NCI-H2227 (cell line): ENCODE measurements at regions not wholly inside any gene's neighbourhood (a gene's known extent, or its start where the extent isn't known, plus 50 kb on each side); places are given as distances from the start of the nearest gene placed in this dataset.

Source experiments
- DNase-seq: peaks from one replicate; lab custom pipeline; 2025; ENCODE audit not compliant: unreplicated experiment; lab: John Stamatoyannopoulos, UW

DNA sequence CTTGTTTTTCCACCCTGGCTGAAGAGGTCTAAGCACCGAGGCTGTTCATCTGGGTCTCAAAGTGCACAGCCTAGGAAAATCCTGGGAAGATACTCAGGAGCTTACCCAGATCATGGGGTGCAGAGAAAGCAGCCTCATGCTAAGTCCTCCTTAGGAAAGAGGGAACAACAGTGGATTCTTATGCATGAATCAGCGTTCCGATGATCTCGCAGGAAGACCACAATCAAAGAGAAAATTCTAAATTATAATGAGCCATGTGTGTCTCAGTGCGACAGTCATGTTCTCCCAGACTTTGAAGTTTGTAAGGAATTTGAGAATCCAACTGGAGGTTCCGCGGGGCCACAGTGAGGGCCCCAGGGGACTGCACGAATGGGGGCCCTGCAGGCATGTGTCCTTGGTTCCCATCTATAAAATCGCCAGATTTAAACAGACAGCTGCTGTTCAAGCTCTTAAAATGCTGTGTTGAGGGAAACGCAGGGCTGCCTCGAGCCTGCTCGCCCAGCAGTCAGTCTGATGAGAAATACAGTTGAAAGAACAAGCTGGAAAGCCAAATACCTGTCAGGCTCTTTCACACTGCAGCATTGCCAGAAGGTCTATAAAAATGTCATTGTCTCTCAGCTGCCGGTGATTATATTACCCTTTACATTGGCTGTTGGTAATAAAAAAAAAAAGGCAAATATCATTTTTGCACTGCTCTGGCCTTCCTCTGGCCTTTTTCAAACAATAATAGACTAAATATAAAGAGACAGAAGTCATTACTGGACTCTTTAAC, 152.1 kb downstream of the PMP22 start:
- DNase-seq, result no peak

GRCh38 chr17:15109608-15110007, 155.5 kb downstream of the PMP22 start:
- no peak for DNase-seq

- no peak for DNase-seq
Observed at GRCh38 chr17:15108992-15109391, 156.1 kb downstream of the PMP22 start.

DNA sequence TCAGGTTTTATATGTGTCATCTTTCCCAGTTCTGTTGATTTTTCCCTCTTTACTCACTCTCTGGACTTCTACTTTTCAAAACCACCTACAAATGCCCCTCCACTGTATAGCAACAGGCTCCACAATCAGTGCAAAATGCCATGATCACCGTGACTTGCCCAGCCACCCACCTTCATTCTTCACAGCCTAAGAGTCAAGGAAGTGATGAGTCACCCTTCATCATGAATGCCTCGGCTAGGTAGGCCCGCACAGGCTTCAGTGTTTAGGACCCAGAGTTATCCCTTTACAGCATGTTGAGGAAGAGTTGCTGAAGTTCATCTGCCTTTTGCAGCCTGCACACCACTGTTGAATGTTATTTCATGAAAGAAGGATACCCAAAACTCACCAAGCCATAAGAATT, 158.6 kb downstream of the PMP22 start:
- no peak for DNase-seq

DNA sequence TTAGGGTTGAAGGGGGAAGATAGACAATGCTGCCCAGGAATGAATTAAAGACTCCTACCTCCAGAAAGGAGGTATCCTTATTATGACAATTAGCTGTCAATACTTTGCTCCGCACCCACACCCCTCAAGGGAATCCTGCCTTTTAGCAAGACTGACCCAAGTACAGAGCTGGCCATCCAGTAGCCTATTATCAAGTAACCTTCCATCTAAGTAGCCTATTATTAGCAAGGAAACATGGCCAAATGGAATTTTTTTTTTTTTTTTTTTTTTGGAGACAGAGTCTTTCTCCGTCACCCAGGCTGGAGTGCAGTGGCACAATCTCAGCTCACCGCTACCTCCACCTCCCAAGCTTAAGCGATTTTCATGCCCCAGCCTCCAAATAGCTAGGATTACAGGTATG, 161.3 kb downstream of the PMP22 start:
- DNase-seq, result no peak

DNA sequence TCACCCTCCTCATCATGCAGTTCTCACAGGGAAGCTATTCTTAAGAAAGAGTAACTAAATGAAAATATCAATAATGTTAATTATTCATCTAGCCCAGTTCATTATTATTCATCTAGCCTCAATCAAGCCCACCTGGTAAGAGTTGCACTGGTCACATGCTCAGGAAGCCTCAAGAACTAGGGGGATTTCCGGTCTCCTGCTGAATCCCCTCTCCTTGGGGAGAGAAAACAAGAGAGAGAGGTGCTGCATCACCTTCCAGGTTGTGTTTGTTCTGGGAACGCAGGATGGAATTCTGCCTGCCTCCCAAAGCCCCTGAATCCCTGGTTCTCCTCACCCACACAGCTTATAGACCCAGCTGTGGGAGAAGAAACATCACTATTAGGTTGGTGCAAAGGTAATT, 164.0 kb downstream of the PMP22 start:
- no peak for DNase-seq

DNA sequence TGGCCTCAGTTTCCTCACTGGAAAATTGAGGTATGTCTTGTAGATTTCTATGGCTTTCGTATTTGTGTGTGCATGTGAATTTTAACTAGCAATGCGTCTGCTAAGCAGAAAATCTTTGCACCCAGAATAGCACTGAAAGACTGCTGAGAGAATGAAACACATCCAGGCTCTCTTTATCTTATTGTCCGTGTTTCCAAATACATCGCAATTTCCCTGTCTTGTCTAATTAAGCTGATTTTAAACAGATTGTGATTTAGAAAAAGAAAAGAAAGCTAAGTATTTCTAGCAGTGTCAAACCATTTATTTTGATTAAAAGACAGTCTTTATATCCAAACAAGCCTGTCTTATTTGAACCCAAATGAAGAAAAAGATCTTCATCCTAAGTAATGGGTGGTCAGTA, 168.6 kb downstream of the PMP22 start:
- no peak for DNase-seq

GRCh38 chr17:15095935-15096334, 169.2 kb downstream of the PMP22 start:
- DNase-seq, result no peak

- no peak for DNase-seq
Observed at GRCh38 chr17:15092762-15093161, 172.4 kb downstream of the PMP22 start.

DNA sequence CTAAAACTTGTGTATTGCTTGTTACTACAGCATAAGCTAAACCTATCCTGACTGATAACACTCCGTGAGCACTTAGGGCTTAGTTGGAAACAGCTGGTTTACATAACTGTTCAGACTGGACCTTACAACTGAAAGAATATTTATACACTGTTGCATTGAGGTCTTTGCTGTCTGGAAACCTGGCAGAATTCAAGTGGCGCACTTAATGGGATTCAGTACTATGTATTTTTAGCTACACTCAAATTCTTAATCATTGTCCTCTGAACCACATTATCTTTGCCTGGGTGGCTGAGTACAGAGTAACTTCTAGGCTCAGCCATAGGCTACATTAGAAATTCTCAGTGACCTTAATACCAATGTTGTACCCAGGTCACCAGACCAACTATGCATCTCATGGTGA, 172.9 kb downstream of the PMP22 start:
- DNase-seq, result no peak

DNA sequence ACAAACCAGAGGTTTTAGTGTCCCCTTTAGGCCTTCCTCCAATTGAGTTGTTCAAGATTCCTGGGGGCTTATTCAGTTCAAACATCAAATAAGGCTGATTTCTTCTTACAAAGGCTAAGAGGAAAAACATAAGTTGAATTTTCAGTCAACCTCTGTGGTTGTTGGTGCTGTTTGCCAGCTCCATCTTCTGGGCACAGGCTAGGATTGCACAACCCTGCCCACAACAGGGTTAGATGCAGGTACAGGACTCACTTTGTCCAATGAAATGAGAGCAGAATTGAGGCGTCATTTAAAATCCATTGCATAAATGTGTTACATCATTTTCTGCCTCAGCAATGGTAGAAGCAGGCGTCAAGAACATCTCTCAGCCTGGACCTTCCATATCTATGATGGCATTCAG, 173.3 kb downstream of the PMP22 start:
- no peak for DNase-seq

GRCh38 chr17:15090533-15090932, 174.6 kb downstream of the PMP22 start:
- no peak for DNase-seq

GRCh38 chr17:15087946-15088345, 177.2 kb downstream of the PMP22 start:
- DNase-seq, result no peak

GRCh38 chr17:15086776-15087295, 178.3 kb downstream of the PMP22 start:
- DNase-seq, result no peak

DNA sequence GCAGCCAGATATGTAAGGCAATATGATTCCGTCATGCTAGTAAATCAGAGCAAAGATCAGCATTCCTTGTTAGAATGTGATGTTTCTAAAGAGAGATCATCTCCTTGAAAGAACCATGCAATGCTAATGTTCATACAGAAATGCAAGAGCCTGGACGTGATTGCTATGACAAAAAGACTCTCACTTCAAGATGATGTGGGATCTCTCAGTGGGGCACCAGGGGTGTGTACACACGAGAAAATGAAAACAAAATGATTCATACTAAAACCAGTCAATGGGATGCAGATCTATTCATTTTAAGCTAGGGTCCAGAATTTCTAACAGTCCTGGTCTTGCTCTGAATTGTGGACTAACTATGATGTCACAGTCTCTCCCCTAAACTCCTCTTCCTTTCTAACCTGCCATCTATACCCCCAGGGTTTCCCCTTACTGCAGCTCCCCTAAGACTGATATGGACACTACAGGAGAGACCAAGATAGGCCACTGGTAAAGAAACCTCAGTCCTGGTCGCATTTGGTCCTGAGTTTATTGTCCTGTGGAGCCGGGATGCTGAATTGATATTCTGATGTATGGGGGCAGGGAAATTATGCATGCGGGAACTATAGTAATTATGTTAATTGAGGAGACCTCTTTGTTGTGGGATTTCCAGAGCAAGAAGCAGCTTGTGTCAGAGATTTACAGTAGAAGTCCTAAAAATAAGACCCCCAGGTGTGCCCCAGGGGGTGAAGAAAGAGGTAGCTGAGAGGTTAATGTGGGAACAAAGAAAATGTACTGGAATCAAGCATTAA, 179.0 kb downstream of the PMP22 start:
- DNase-seq, result no peak

GRCh38 chr17:15083225-15083624, 181.9 kb downstream of the PMP22 start:
- no peak for DNase-seq

DNA sequence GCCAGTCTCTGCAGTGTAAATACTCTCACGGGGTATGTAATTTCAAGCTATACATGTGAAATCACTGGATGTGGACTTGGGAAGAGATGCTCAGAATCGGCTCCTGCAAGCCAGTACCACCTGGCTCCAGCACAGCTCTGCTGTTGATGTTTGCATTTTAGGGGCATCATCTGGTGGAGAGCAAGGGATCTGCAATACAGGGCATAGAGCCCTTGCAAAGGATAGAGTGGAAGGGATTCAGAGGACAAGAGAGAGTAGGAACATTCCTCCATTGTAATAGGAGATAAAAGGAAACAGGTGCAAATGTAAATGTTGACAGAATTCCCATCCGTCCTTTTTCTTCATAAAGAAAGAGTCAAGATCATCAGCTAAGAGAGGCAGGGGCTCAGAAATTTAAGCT, 184.1 kb downstream of the PMP22 start:
- no peak for DNase-seq

DNA sequence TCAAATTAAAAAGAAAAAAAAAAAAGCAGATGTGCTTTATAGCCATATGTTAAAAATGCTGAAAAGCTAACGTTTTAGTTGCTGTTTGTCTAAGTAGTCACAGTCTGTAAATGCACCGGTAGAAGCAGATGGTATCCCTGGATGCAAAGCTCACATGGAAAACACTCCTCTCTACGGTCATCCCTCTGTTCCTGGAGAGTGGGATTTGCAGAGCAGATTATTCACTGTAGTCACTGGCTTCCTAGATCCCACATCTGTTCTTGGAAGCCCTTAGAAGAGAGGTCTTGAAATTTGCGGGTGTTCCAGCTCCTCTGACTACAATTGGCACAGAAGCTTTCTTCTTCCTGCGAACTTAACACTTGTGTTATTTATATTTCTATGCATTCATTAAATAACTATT, 186.6 kb downstream of the PMP22 start:
- DNase-seq, result no peak

- DNase-seq, result no peak
Observed at GRCh38 chr17:15076991-15077663, 188.0 kb downstream of the PMP22 start.

- DNase-seq, result no peak
Observed at GRCh38 chr17:15051933-15052332, 213.2 kb downstream of the PMP22 start.

DNA sequence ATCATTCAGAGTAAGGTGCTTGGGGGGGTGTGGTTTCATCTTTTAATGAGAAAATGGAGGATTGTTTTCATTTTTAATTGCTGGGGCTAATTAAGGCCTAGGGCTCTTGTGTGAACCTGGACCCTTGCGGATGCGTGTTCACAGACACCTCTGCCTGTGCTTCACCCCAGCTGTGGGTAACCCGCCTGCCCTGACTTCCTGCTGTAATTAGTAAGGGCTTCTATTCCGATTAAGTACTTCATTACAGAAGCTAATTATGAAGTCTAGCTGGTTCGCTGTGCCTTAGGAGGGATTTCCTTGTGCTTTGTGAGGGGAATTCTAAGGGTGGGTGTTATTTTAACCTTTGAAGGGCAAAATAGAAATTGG, 215.3 kb downstream of the PMP22 start:
- no peak for DNase-seq
